Smooth muscle cell (in vitro differentiated cells): ENCODE measurements at regions not wholly inside any gene's neighbourhood (a gene's known extent, or its start where the extent isn't known, plus 50 kb on each side); places are given as distances from the start of the nearest gene placed in this dataset.

Experiments used
- DNase-seq: peaks from one replicate; lab custom pipeline; 2025; ENCODE audit not compliant: unreplicated experiment; lab: John Stamatoyannopoulos, UW
- H2AFZ ChIP-seq: fragments of 200-600 bp; sonication (generic); 2 replicates; pipeline ENCODE4 v1.6.0; 2016; ENCODE audit warnings: antibody characterized with exemption, low read depth, mild to moderate bottlenecking
- H3F3A ChIP-seq: fragments of 200-600 bp; sonication (generic); 2 replicates; pipeline ENCODE4 v1.6.0; 2017; ENCODE audit warnings: antibody characterized with exemption, low read depth
- H3K27ac ChIP-seq: fragments of 200-600 bp; sonication (generic); 2 replicates; pipeline ENCODE4 v1.5.1; 2016; ENCODE audit warnings: low read depth, mild to moderate bottlenecking
- H3K27me3 ChIP-seq: fragments of 200-600 bp; sonication (generic); 2 replicates; pipeline ENCODE4 v1.6.1; 2016; ENCODE audit warnings: low read depth, mild to moderate bottlenecking
- H3K36me3 ChIP-seq: fragments of 200-600 bp; sonication (generic); 2 replicates; pipeline ENCODE4 v1.5.1; 2016; ENCODE audit warnings: low read depth
- H3K4me1 ChIP-seq: fragments of 200-600 bp; sonication (generic); 2 replicates; pipeline ENCODE4 v1.5.1; 2016; ENCODE audit warnings: low read depth
- H3K4me2 ChIP-seq: fragments of 200-600 bp; sonication (generic); 2 replicates; pipeline ENCODE4 v1.6.0; 2016; ENCODE audit warnings: mild to moderate bottlenecking
- H3K4me3 ChIP-seq: fragments of 200-600 bp; sonication (generic); 2 replicates; pipeline ENCODE4 v1.5.1; 2016; ENCODE audit warnings: mild to moderate bottlenecking
- H3K79me2 ChIP-seq: fragments of 200-600 bp; sonication (generic); 2 replicates; pipeline ENCODE4 v1.6.0; 2016; ENCODE audit warnings: low read depth, mild to moderate bottlenecking
- H3K9ac ChIP-seq: fragments of 200-600 bp; sonication (generic); 2 replicates; pipeline ENCODE4 v1.6.0; 2016; ENCODE audit warnings: low read depth
- H3K9me3 ChIP-seq: fragments of 200-600 bp; sonication (generic); replicated peaks from 2 replicates; pipeline ENCODE4 v1.5.1; 2016; ENCODE audit warnings: low read depth
- H4K20me1 ChIP-seq: fragments of 200-600 bp; sonication (generic); 2 replicates; pipeline ENCODE4 v1.6.0; 2016; ENCODE audit warnings: low read depth
- CTCF ChIP-seq: fragments of 200-600 bp; sonication (generic); IDR thresholded peaks from 2 replicates; pipeline ENCODE4 v1.5.1; 2017; ENCODE audit warnings: borderline replicate concordance, mild to moderate bottlenecking, antibody characterized with exemption; ENCODE audit not compliant: insufficient read depth, poor library complexity, severe bottlenecking
- WGBS: methylation state at CpG from one replicate; pipeline ENCODE4 v1.1.7; 2016; ENCODE audit warnings: low lambda C conversion rate; 5-methylcytosine and 5-hydroxymethylcytosine counted together

- peak overlapping the region; percentile 17 for H2AFZ ChIP-seq
- no peaks in the 10 kb centered on the region for H3K79me2 ChIP-seq
- H3K4me1 ChIP-seq = peaks cover 23% of the 10 kb centered on the region
- H3K9me3 ChIP-seq = no peaks in the 10 kb centered on the region
- peaks cover 41% of the 10 kb centered on the region for H3F3A ChIP-seq
- DNase-seq = no peak
- H3K36me3 ChIP-seq = no peaks in the 10 kb centered on the region
- 10% methylated on average over 2 of the region's 2 CpGs for WGBS
- no peak overlapping the region for H3K4me3 ChIP-seq
- no peaks in the 10 kb centered on the region for H4K20me1 ChIP-seq
- H3K4me2 ChIP-seq = peak overlapping the region; percentile 50
- H3K27ac ChIP-seq = peak overlapping the region; percentile 90
- TF ChIP-seq CTCF = no peak
- H3K27me3 ChIP-seq = no peaks in the 10 kb centered on the region
- peak overlapping the region; percentile 62 for H3K9ac ChIP-seq
Observed at GRCh38 chr5:65075623-65076250, 307.0 kb downstream of the CWC27 start.

- no peaks in the 10 kb centered on the region for H4K20me1 ChIP-seq
- peak; percentile 34 for TF ChIP-seq CTCF
- peak overlapping the region; percentile 62 for H3K9ac ChIP-seq
- H3K4me3 ChIP-seq = no peak overlapping the region
- no peak for DNase-seq
- H3K27ac ChIP-seq = peak overlapping the region; percentile 90
- peak overlapping the region; percentile 50 for H3K4me2 ChIP-seq
- peaks cover 36% of the 10 kb centered on the region for H3F3A ChIP-seq
- H3K27me3 ChIP-seq = no peaks in the 10 kb centered on the region
- H3K79me2 ChIP-seq = no peaks in the 10 kb centered on the region
- H3K4me1 ChIP-seq = peaks cover 23% of the 10 kb centered on the region
- peak overlapping the region; percentile 17 for H2AFZ ChIP-seq
- H3K9me3 ChIP-seq = no peaks in the 10 kb centered on the region
- WGBS = 16% methylated on average over 5 of the region's 5 CpGs
- no peaks in the 10 kb centered on the region for H3K36me3 ChIP-seq
Observed at GRCh38 chr5:65076251-65076869, 307.6 kb downstream of the CWC27 start.

- TF ChIP-seq CTCF = no peak
- peak overlapping the region; percentile 90 for H3K27ac ChIP-seq
- no peak overlapping the region for H3K4me3 ChIP-seq
- H3F3A ChIP-seq = peaks cover 25% of the 10 kb centered on the region
- no peaks in the 10 kb centered on the region for H3K9me3 ChIP-seq
- no peaks in the 10 kb centered on the region for H4K20me1 ChIP-seq
- no peaks in the 10 kb centered on the region for H3K79me2 ChIP-seq
- WGBS = 72% methylated on average over 4 of the region's 4 CpGs
- DNase-seq = no peak
- no peaks in the 10 kb centered on the region for H3K27me3 ChIP-seq
- peak overlapping the region; percentile 59 for H3K9ac ChIP-seq
- H2AFZ ChIP-seq = peak overlapping the region; percentile 63
- peak overlapping the region; percentile 48 for H3K4me2 ChIP-seq
- peaks cover 23% of the 10 kb centered on the region for H3K4me1 ChIP-seq
- H3K36me3 ChIP-seq = no peaks in the 10 kb centered on the region
Observed at GRCh38 chr5:65077653-65078052, 308.9 kb downstream of the CWC27 start.
